CD14-positive monocyte (primary cell): ENCODE measurements at regions not wholly inside any gene's neighbourhood (a gene's known extent, or its start where the extent isn't known, plus 50 kb on each side); places are given as distances from the start of the nearest gene placed in this dataset.

Source experiments
- DNase-seq, 3 donors: peaks; one replicate each; pipeline ENCODE4 v3.0.0-alpha.2; 2011 to 2022
- H2AFZ ChIP-seq: 2 replicates; pipeline ENCODE4 v1.6.0; 2012; ENCODE audit warnings: mild to moderate bottlenecking, low read depth, low read length, inconsistent platforms; ENCODE audit not compliant: insufficient read depth, poor library complexity, severe bottlenecking
- H3K27ac ChIP-seq, 2 donors: 1 replicate in 1 of 2; 2 replicates in 1 of 2; pipeline ENCODE4 v1.5.1; 2012 to 2013; ENCODE audit warnings: low read length in 2 of 2, control low read depth in 1 of 2, inconsistent platforms in 1 of 2, low read depth in 1 of 2, mild to moderate bottlenecking in 1 of 2
- H3K27me3 ChIP-seq, 2 donors: one replicate each; pipeline versions ENCODE4 v1.6.0 to v1.6.1; 2011 to 2013; ENCODE audit warnings: low read length in 2 of 2; ENCODE audit not compliant: control insufficient read depth in 2 of 2, insufficient read depth in 2 of 2
- H3K36me3 ChIP-seq, 2 donors: replicated peaks in 1 of 2; 1 replicate in 1 of 2; 2 replicates in 1 of 2; pipeline versions ENCODE4 v1.5.1 to v1.6.1; 2012 to 2013; ENCODE audit warnings: low read length in 2 of 2, control low read depth in 1 of 2, inconsistent platforms in 1 of 2, mild to moderate bottlenecking in 1 of 2; ENCODE audit not compliant: insufficient read depth in 2 of 2, control insufficient read depth in 1 of 2
- H3K4me1 ChIP-seq, 2 donors: 1 replicate in 1 of 2; 2 replicates in 1 of 2; pipeline versions ENCODE4 v1.5.1 to v1.6.1; 2012 to 2013; ENCODE audit warnings: low read length in 2 of 2, control low read depth in 1 of 2, inconsistent platforms in 1 of 2, mild to moderate bottlenecking in 1 of 2, moderate library complexity in 1 of 2; ENCODE audit not compliant: insufficient read depth in 2 of 2, control insufficient read depth in 1 of 2
- H3K4me2 ChIP-seq: replicated peaks from 2 replicates; pipeline ENCODE3; 2012; ENCODE audit warnings: low read length, moderate library complexity, mild to moderate bottlenecking; ENCODE audit not compliant: poor library complexity, severe bottlenecking; ENCODE audit errors: extremely low read depth
- H3K4me3 ChIP-seq, 3 experiments: fragments of 200-600 bp in 1 of 3; sonication (generic) in 1 of 3; replicated peaks in 1 of 3; 1 replicate in 2 of 3; 2 replicates in 1 of 3; pipeline ENCODE4 v1.5.1; 2011 to 2013; ENCODE audit warnings: low read length in 3 of 3, mild to moderate bottlenecking in 3 of 3, control low read depth in 2 of 3, low read depth in 2 of 3, inconsistent platforms in 1 of 3, moderate library complexity in 1 of 3
- H3K79me2 ChIP-seq: 2 replicates; pipeline ENCODE4 v1.6.0; 2012; ENCODE audit warnings: mild to moderate bottlenecking, control low read depth, inconsistent platforms, low read length, moderate library complexity; ENCODE audit not compliant: insufficient read depth
- H3K9ac ChIP-seq: 2 replicates; pipeline ENCODE4 v1.6.0; 2017; ENCODE audit warnings: low read length, mild to moderate bottlenecking; ENCODE audit not compliant: insufficient read depth, poor library complexity, severe bottlenecking
- H3K9me3 ChIP-seq, 2 donors: replicated peaks in 1 of 2; 1 replicate in 1 of 2; 2 replicates in 1 of 2; pipeline versions ENCODE4 v1.5.1 to v1.6.1; 2012 to 2013; ENCODE audit warnings: low read length in 2 of 2, control low read depth in 1 of 2; ENCODE audit not compliant: control insufficient read depth in 1 of 2, insufficient read depth in 1 of 2
- H4K20me1 ChIP-seq: 2 replicates; pipeline ENCODE4 v1.6.0; 2012; ENCODE audit warnings: mild to moderate bottlenecking, low read length, control low read depth, moderate library complexity; ENCODE audit not compliant: insufficient read depth
- H3K27ac Mint-ChIP-seq, 7 donors: one replicate each; pipeline ENCODE4 v1.8.0; 2020; ENCODE audit warnings: mild to moderate bottlenecking in 7 of 7, mixed read lengths in 7 of 7, moderate library complexity in 6 of 7, inconsistent platforms in 2 of 7
- H3K27me3 Mint-ChIP-seq, 3 donors: one replicate each; pipeline ENCODE4 v1.8.0; 2021 to 2022; ENCODE audit warnings: low read depth in 3 of 3, mild to moderate bottlenecking in 3 of 3, mixed read lengths in 3 of 3, moderate library complexity in 3 of 3, inconsistent platforms in 1 of 3
- H3K36me3 Mint-ChIP-seq, 2 donors: one replicate each; pipeline ENCODE4 v1.8.0; 2020; ENCODE audit warnings: mixed read lengths in 2 of 2, inconsistent platforms in 1 of 2, mild to moderate bottlenecking in 1 of 2
- H3K4me1 Mint-ChIP-seq: one replicate; pipeline ENCODE4 v1.8.0; 2020; ENCODE audit warnings: mild to moderate bottlenecking, mixed read lengths
- H3K4me3 Mint-ChIP-seq, 2 donors: one replicate each; pipeline ENCODE4 v1.8.0; 2020; ENCODE audit warnings: mild to moderate bottlenecking in 2 of 2, mixed read lengths in 2 of 2, moderate library complexity in 1 of 2
- H3K9me3 Mint-ChIP-seq, 7 donors: one replicate each; pipeline ENCODE4 v1.8.0; 2020 to 2022; ENCODE audit warnings: mixed read lengths in 7 of 7, mild to moderate bottlenecking in 6 of 7, moderate library complexity in 6 of 7, inconsistent platforms in 2 of 7
- WGBS: methylation state at CpG from one replicate; pipeline ENCODE4 v1.1.5; 2013; ENCODE audit warnings: missing lambda C conversion rate; ENCODE audit not compliant: insufficient coverage; 5-methylcytosine and 5-hydroxymethylcytosine counted together
- intact Hi-C, 2 donors: fragments of 100-400 bp; cut with micrococcal nuclease; formaldehyde crosslinking; loops; one replicate each; pipeline versions ENCODE4 v1.15.0 to v1.15.1; 2023
- TF ChIP-seq, protein P1 (sequence below): fragments of 200-600 bp; IDR thresholded peaks from one replicate; pipeline ENCODE4 v1.8.0; 2022; ENCODE audit warnings: antibody characterized with exemption, mild to moderate bottlenecking

DNA sequence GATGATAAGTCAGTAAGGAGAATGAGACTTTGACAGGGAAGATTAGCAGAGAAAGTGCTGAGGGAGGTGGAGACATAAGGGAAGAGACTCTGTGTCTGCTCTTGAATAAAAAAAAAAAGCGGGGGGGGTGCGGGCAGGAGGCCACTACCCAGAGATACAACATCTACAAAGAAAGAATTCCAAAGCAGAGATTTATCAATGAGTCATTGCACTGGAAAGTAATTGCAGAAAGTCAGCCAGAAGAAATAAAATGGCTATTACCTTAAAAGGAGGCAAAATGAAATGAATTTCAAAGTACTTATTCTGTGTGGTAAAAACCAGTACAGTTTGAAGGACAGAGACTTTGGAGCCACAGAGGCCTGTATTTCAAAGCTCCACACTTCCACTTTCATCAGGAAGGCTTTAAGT, 267.1 kb upstream of the PRKD1 start:
- Histone ChIP-seq H3K4me1 (no peaks in the 10 kb centered on the region), H3K9me3 (peaks cover 0 to 3% of the 10 kb centered on the region in 2 donors), H3K79me2 (no peaks in the 10 kb centered on the region), H3K27ac (no peak overlapping the region), H3K4me2 (no peak overlapping the region), H4K20me1 (no peaks in the 10 kb centered on the region), H3K27me3 (no peaks in the 10 kb centered on the region), H2AFZ (no peak overlapping the region), H3K36me3 (no peaks in the 10 kb centered on the region), H3K9ac (no peak overlapping the region), H3K4me3 (no peak overlapping the region)
- H3K36me3 Mint-ChIP-seq = no peaks in the 10 kb centered on the region
- no peak for DNase-seq
- intact Hi-C loops = no loop called here
- no peaks in the 10 kb centered on the region for H3K4me1 Mint-ChIP-seq
- H3K27ac Mint-ChIP-seq = no peak overlapping the region
- no CpG with 5 or more reads among the region's 2 CpGs for WGBS
- H3K9me3 Mint-ChIP-seq = peaks cover 0 to 1% (median 0%) of the 10 kb centered on the region in 7 donors
- no peaks in the 10 kb centered on the region for H3K27me3 Mint-ChIP-seq
- H3K4me3 Mint-ChIP-seq = no peak overlapping the region
- TF ChIP-seq, protein P1, sequence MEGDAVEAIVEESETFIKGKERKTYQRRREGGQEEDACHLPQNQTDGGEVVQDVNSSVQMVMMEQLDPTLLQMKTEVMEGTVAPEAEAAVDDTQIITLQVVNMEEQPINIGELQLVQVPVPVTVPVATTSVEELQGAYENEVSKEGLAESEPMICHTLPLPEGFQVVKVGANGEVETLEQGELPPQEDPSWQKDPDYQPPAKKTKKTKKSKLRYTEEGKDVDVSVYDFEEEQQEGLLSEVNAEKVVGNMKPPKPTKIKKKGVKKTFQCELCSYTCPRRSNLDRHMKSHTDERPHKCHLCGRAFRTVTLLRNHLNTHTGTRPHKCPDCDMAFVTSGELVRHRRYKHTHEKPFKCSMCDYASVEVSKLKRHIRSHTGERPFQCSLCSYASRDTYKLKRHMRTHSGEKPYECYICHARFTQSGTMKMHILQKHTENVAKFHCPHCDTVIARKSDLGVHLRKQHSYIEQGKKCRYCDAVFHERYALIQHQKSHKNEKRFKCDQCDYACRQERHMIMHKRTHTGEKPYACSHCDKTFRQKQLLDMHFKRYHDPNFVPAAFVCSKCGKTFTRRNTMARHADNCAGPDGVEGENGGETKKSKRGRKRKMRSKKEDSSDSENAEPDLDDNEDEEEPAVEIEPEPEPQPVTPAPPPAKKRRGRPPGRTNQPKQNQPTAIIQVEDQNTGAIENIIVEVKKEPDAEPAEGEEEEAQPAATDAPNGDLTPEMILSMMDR = no peak

DNA sequence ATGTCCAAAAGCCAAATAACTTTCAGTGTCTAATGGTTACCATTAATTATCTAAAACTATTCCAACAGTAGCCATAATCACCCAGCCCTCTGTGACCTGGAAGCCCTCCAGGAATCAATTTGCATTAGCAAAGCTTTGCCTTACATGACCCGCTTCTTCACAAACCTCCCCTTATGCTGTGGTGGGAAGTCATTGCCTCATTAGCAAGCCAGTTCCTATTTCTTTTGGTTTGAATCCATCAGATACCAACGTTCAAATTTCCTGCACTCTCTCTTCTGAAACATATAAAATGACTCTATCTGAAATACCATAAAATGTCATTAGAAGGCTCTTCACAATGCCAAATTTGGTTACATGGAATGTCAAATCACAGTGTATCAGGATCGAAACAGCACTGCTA, 268.3 kb upstream of the PRKD1 start:
- Histone ChIP-seq H2AFZ (no peak overlapping the region), H3K79me2 (no peaks in the 10 kb centered on the region), H3K4me3 (no peak overlapping the region), H3K4me1 (no peaks in the 10 kb centered on the region), H4K20me1 (no peaks in the 10 kb centered on the region), H3K27ac (no peak overlapping the region), H3K9me3 (peaks cover 0 to 3% of the 10 kb centered on the region in 2 donors), H3K27me3 (no peaks in the 10 kb centered on the region), H3K36me3 (no peaks in the 10 kb centered on the region), H3K4me2 (no peak overlapping the region), H3K9ac (no peak overlapping the region)
- no peaks in the 10 kb centered on the region for H3K4me1 Mint-ChIP-seq
- peaks cover 0 to under 1% (median 0%) of the 10 kb centered on the region in 7 donors for H3K9me3 Mint-ChIP-seq
- DNase-seq = no peak
- no peak overlapping the region for H3K27ac Mint-ChIP-seq
- TF ChIP-seq, protein P1 = no peak
- H3K27me3 Mint-ChIP-seq = no peaks in the 10 kb centered on the region
- H3K36me3 Mint-ChIP-seq = no peaks in the 10 kb centered on the region
- no peak overlapping the region for H3K4me3 Mint-ChIP-seq
- WGBS = no CpG with 5 or more reads among the region's 3 CpGs
- intact Hi-C loops = no loop called here
